GM18951 (cell line): ENCODE measurements at regions not wholly inside any gene's neighbourhood (a gene's known extent, or its start where the extent isn't known, plus 50 kb on each side); places are given as distances from the start of the nearest gene placed in this dataset.

Experiments
- POLR2A ChIP-seq: IDR thresholded peaks from 4 replicates; pipeline ENCODE4 v1.6.1; 2011; ENCODE audit warnings: mild to moderate bottlenecking; ENCODE audit not compliant: insufficient read length, insufficient read depth; ENCODE audit errors: extremely low read depth
- in situ Hi-C: fragments of 300-500 bp; cut with MboI; formaldehyde crosslinking; loops from one replicate; pipeline ENCODE4 v1.12.0; 2022; ENCODE audit warnings: low sequenced_read_pairs, mixed read lengths, inconsistent platforms; ENCODE audit not compliant: unreplicated experiment

GRCh38 chr10:79001082-79001885 is 67.5 kb upstream of the ZMIZ1 start:
- TF ChIP-seq POLR2A, result no peak
- in situ Hi-C loops, result no loop called here

GRCh38 chr10:79002336-79002735 is 66.4 kb upstream of the ZMIZ1 start:
- in situ Hi-C loops, result no loop called here
- TF ChIP-seq POLR2A, result no peak

DNA sequence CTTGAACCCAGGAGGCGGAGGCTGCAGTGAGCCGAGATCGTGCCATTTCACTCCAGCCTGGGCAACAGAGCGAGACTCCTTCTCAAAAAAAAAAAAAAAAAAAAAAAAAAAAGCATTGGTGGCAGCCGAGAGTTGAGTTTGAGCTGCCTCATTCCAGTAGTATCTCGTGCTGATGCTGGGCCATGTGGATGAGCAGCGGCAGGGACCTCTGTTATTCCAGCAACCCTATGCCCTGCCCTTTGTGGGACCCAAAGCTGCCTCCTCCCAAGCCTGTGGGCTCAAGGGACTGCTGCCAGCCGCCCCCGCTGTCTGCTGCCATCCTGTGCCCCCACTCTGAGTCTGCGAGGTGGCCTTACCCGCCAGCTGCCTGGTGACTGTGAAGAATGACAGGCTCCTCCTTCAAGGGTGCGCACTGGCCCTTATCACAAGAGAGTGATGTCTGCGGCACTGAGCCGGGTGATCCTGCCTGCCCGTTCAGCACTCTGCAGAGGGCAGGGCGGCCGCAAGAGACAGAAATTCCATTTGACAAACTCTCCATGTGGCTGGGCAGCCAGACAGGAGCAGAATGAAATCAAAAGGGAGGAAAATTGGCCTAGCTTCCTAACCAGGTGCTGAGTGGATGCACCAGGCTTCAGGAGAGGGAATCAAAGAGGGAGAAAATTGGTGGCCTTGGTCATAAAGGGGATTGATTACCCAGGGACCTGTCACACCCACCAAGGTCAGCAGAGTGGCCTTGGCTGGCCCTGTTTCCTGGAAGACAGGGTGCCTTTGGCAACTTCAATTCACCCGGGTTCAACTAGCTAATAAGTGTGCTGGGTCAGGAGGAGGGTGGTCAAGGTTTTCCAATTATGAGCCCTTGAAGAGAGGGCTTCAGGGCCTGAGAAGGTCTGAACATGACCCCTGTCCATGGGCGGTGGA is 65.3 kb upstream of the ZMIZ1 start:
- in situ Hi-C loops, result no loop called here
- no peak for TF ChIP-seq POLR2A

DNA sequence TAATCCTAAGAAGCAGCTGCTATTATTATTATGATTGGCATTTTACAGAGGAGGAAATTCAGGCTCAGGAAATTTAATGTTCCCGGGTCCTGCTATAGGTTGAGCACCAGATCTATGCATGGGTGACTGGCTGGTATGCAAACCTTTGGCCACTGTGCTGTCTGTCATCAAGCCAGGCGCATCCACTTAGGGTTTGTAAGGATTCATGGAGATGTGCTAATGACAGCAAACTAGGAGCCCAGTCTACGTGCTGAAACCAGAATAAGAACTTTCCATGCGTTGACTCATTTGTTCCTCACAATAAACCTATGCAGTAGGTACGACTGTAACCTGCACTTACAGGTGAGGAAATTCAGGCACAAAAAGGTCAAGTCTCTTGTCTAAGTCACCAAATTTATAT is 64.5 kb upstream of the ZMIZ1 start:
- in situ Hi-C loops, result no loop called here
- no peak for TF ChIP-seq POLR2A

GRCh38 chr10:79005126-79005810 is 63.5 kb upstream of the ZMIZ1 start:
- in situ Hi-C loops, result no loop called here
- TF ChIP-seq POLR2A, result no peak

- in situ Hi-C loops, result no loop called here
- TF ChIP-seq POLR2A, result no peak
These were observed 61.7 kb upstream of the ZMIZ1 start for GRCh38 chr10:79007018-79007417.

DNA sequence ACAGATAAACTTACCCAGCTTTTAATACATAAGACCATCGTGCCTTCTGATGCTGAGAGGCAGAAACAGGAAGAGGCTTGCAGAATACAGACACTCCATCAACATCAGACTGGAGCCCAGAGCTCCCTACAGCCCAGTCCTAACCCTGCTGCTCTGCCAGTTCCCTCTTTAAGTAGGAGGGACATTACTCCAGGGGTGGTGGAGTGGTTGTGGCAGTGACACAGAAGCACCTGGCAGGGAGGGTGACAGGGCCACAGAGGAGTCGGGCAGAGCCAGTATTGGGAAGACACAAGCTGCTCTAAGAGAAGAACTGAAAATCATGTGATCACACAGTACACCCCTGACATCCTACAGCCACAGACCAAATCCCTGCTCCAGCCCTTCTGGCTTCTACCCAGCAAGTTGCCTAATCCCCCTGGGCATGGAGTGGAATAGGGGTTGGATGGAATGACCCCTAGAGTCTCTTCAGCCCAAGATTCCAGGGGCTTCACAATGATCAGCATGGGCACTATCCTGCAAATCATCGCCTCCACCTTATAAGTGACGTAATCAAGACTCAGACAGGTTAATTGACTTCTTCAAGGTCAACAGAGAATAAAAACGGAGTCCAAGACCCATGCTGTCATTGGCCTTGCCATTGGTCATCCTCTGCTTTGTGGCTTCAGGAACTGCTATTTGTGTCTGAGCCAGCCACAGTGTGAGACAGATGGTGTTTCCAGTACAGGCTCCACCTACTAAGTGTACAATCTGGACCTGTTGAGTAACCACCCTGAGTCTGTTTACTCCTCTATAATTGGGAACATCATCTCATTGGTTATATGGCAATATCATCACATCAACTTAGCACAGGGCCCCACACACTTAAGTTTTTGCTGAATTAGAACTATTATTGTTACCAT is 61.1 kb upstream of the ZMIZ1 start:
- no peak for TF ChIP-seq POLR2A
- in situ Hi-C loops, result no loop called here

GRCh38 chr10:79009145-79009544 is 59.6 kb upstream of the ZMIZ1 start:
- no peak for TF ChIP-seq POLR2A
- in situ Hi-C loops, result no loop called here

DNA sequence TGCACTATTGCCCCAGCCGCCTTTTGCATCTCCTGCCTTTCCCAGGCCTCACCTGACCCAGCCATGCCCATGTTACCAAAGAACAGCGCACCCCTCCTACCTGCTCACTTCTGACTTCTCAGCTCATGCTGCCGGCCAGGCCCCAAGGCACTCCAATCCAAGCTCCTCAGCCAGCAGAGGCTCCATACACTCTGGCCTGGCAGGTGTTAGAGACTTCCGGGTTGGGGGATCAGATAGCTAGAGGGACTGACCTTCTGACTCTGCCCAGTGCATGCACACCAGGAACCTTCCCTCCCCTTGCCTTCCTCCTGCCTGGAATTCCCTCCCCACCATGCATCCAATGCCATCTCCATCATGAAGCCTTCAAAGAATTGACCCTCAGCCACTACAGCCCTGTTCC is 56.2 kb upstream of the ZMIZ1 start:
- no peak for TF ChIP-seq POLR2A
- in situ Hi-C loops, result no loop called here

GRCh38 chr10:79013406-79013987 is 55.3 kb upstream of the ZMIZ1 start:
- in situ Hi-C loops, result no loop called here
- no peak for TF ChIP-seq POLR2A

DNA sequence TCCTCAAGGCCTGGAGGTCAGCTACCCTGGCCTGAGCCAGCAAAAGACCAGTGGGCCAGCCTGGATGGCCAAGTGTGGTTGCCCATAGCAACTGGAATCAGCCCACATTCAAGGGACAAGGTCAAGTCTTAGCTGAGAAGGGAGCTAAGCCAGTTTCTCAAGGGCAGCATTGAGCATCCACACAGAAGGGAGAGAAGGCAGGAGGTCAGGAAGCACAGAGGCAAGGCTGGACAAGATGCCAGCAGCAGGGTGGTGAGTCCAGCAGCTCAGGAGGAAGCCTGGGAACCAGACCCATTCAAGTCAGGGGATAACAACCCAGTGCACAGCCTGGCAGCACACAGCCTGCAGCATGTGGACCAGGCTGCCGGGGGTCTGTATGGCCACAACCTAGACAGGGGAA is 54.0 kb upstream of the ZMIZ1 start:
- TF ChIP-seq POLR2A, result no peak
- in situ Hi-C loops, result no loop called here

DNA sequence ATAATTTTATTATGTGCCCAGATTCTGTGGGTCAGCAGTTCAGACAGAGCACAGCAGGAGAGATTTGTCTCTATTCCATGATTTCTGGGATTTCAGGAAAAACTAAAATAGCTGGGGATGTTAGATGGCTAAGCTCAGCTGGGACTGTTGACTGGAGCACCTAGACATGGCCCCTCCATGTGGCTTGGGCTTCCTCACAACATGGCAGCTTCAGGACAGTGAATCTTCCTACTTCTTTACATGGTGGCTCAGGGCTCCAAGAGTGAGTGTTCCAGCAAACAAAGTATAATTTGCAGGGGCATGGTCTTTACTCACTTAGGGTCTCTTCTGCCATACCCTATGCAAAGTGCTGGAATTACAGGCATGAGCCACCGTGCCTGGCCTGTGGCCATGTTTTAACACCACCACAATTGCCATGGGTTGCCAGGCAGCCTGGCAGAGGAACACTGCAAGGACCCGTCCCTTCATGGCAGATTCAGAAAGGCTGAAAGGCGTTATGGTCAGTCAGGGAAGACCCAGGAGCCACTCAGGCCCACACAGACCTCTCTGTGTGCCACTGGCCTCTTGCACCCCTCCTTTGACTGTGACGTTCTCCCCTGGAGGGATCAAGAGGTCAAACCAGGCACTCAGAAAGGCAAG is 50.8 kb upstream of the ZMIZ1 start:
- in situ Hi-C loops, result no loop called here

GRCh38 chr10:79018521-79019011 is 50.2 kb upstream of the ZMIZ1 start:
- TF ChIP-seq POLR2A, result no peak
- in situ Hi-C loops, result no loop called here

More for the DNA sequence above, 50.8 kb upstream of the ZMIZ1 start:
- TF ChIP-seq POLR2A, result no peak
